Left cardiac atrium (tissue), 4 donors: ENCODE measurements at regions not wholly inside any gene's neighbourhood (a gene's known extent, or its start where the extent isn't known, plus 50 kb on each side); places are given as distances from the start of the nearest gene placed in this dataset.

ENCODE experiments used
- ATAC-seq, 2 donors: fragments of 200-7000 bp; cut with Tn5 transposase; one replicate each; pipeline ENCODE4 v1.9.1; 2020; ENCODE audit warnings: mild to moderate bottlenecking in 2 of 2, moderate library complexity in 2 of 2
- DNase-seq: peaks from one replicate; pipeline ENCODE4 v3.0.0-alpha.2; 2020
- intact Hi-C, 2 donors: fragments of 100-400 bp; cut with DNase I; formaldehyde crosslinking; loops; one replicate each; pipeline versions ENCODE4 v1.14.1 to v1.15.1; 2022 to 2023
- donor health status: DM: no; HTN: yes; CAD: no.
- donor health status: DM: no; HTN: yes; CAD: no; lungs with severe emphysema.
- donor health status: DM: yes; HTN: yes; CAD: no.
- donor health status: Dilated cardiomyopathy.

GRCh38 chr2:17272170-17272569, 246.1 kb downstream of the RAD51AP2 start:
- DNase-seq (no peak), ATAC-seq (no peak)
- intact Hi-C loops, result no loop called here

DNA sequence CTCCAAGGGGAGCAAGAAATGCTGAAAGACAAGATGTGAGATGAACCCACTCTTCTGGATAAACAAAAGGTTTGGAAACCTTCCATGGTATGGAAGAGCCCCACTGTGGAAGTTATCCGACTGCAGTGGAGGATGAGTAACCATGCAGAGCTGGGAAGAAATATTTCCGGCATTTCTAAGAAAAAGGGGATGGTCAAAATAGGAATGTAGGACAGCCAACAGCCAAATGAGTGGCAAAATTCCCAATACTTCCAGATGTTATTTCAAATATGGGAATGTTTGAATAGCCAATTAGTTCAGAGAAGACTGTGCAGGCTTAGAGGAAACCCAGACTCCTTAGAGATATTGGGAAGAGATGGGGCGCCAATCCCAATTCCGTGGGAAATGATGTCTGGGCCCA, 246.8 kb downstream of the RAD51AP2 start:
- ATAC-seq (no peak), DNase-seq (no peak)
- intact Hi-C loops, result no loop called here

- ATAC-seq (no peak), DNase-seq (no peak)
- intact Hi-C loops, result no loop called here
These were observed 247.3 kb downstream of the RAD51AP2 start for GRCh38 chr2:17270894-17271293.

GRCh38 chr2:17263570-17263968, 254.7 kb downstream of the RAD51AP2 start:
- ATAC-seq, result no peak
- intact Hi-C loops, result no loop called here
- no peak for DNase-seq

DNA sequence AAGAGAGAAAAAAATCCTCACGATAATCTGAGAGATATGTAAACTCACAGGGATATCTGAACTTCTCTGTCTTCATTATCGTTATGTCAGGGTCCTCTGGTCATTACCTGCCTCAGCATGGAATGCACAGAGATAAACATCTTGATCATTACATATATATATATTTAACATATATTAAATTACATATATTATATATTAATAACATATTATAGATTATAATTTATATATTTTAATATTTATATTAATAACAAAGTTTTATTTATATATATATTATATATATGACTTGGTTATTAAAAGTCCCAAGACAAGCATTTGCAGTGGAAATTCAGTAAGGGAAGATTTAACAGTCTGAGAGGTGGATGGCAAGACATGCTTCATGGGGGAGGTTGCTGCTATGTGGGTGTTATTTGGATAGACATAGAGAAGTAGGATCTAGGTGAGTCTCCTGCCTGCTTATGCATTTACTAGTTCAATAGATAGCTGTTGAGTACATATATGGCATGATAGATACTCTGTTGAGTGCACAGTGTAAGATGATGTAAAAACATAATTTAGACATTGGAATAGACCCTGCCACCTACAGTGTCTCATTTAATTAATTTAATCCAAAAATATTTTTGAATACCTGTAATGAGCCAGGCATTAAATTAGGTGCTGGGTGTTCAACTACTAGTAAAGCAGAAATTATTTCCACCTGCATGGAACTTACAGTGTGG, 255.2 kb downstream of the RAD51AP2 start:
- DNase-seq (no peak), ATAC-seq (no peak)
- intact Hi-C loops, result no loop called here

GRCh38 chr2:17259613-17260012, 258.6 kb downstream of the RAD51AP2 start:
- intact Hi-C loops, result no loop called here
- ATAC-seq (no peak), DNase-seq (no peak)

DNA sequence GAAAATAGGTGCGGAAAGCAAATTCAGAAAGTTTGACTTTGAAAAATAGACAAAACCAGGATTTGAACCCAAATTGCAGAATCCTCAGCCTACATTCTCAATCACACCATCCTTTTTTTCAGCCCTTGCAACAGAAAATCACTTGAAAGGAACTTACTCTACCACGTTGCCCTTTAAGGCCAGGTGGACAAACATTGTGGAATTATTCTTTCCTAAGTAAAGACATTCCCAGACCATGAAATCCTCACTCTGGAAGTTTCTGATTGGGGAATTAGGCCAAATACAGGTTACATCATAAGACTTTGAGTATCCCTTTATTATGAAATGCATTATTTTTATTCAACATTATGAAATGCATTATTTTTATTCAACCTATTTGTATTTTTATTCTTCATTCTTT, 259.4 kb downstream of the RAD51AP2 start:
- no peak for DNase-seq
- no peak for ATAC-seq
- intact Hi-C loops, result no loop called here

- DNase-seq (no peak), ATAC-seq (no peak)
- intact Hi-C loops, result no loop called here
These were observed 260.9 kb downstream of the RAD51AP2 start for GRCh38 chr2:17257189-17257909.

GRCh38 chr2:17255071-17255470, 263.2 kb downstream of the RAD51AP2 start:
- intact Hi-C loops, result no loop called here
- no peak for ATAC-seq
- DNase-seq, result no peak

DNA sequence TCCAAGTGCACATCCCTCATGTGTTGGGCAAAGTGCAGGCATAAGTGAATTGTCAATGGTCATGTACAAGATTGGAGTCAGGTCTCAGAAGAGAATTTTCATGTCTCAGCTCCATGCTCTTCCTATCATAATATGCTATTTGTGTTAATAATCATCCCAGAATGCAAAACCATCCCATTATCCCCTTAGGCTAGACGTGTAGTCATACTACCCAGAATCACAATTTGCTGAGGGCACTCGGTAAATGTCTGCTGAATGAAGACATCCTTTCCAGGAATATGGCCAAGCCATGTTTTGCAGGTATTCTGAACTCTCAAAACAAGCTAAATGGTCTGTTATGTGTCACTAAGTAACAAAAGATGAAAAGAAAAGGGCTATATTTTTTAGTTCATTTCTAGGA, 263.8 kb downstream of the RAD51AP2 start:
- DNase-seq (no peak), ATAC-seq (no peak)
- intact Hi-C loops, result no loop called here

- ATAC-seq (no peak), DNase-seq (no peak)
- intact Hi-C loops, result no loop called here
These were observed 266.0 kb downstream of the RAD51AP2 start for GRCh38 chr2:17252258-17252657.

GRCh38 chr2:17251171-17251570, 267.1 kb downstream of the RAD51AP2 start:
- ATAC-seq, result no peak

GRCh38 chr2:17249249-17249648, 269.0 kb downstream of the RAD51AP2 start:
- intact Hi-C loops, result no loop called here
- DNase-seq (no peak), ATAC-seq (no peak)

More at GRCh38 chr2:17251171-17251570, 267.1 kb downstream of the RAD51AP2 start:
- intact Hi-C loops, result no loop called here
- DNase-seq, result no peak

DNA sequence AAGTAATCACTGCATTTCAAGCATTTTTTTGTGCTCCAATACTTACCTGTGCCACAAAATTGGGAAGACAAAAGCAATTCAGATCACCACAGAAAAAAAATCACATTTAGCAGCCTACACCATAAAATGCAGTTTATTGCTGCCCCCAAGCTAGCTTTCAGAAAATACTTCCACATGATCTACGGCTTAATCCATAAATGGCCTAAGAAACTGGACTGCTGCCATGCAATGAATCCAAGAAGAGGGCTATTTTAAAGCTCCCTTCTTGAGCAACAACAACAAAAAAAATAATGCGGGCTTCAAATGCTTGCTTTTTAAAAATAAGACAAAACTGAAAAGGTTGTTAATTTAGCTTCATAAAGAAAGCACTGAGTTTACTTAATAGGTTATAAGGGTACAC, 272.3 kb downstream of the RAD51AP2 start:
- ATAC-seq (no peak), DNase-seq (no peak)
- intact Hi-C loops, result no loop called here

GRCh38 chr2:17242813-17243485, 275.3 kb downstream of the RAD51AP2 start:
- ATAC-seq (no peak), DNase-seq (no peak)
- intact Hi-C loops, result no loop called here

GRCh38 chr2:17239550-17239949, 278.7 kb downstream of the RAD51AP2 start:
- ATAC-seq (no peak), DNase-seq (no peak)
- intact Hi-C loops, result no loop called here

DNA sequence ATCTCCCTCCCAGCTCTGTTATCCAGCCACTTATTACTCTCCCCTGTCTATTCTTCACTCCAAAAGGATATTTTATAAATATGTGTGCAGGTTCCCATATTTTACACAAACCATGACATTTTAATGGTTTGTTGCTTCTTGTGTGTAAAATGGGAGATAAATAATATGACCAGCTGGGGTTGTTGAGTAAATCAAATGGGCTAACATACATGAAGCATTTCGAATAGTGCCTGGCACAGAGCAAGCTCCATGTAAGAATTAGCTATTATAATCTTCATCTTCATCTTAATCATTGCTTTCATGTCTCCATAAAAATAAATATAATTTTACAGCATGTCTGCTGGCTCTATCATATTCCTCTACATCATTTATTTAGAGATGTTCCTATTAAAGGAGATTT, 283.1 kb downstream of the RAD51AP2 start:
- no peak for DNase-seq
- ATAC-seq, result no peak
- intact Hi-C loops, result no loop called here

- no peak for DNase-seq
- ATAC-seq, result no peak
- intact Hi-C loops, result no loop called here
These were observed 285.3 kb downstream of the RAD51AP2 start for GRCh38 chr2:17232776-17233556.

- intact Hi-C loops, result no loop called here
These were observed 286.8 kb downstream of the RAD51AP2 start for GRCh38 chr2:17231394-17231965.

More at GRCh38 chr2:17231394-17231965, 286.8 kb downstream of the RAD51AP2 start:
- no peak for ATAC-seq
- DNase-seq, result no peak
